ENCODE measurements at regions not wholly inside any gene's neighbourhood (a gene's known extent, or its start where the extent isn't known, plus 50 kb on each side); places are given as distances from the start of the nearest gene placed in this dataset.
"Not testable (repeated sequence)": the region's sequence is repeated elsewhere in the genome, so short reads cannot be mapped to it uniquely, and the experiment has no call there.

DNA sequence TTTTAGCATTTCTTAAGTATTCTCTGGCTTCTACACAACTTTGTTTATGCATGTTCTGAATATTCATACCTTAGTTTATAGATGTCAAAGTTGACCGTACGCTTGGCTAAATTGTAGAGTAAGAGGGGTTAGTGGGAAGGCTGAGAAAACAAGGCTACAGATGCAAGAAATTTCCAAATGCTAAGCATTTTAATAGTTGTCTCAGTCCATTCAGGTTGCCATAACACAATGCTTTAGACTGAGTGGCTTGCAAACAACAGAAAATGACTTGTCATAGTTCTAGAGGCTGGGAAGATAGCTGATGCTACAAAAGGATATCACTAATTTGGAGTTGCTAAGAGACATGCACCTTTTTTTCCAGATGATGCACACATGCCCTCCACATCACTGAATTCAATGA lies 53.0 kb upstream of the C1QTNF3 start:
- not testable (repeated sequence) for DNase-seq

DNA sequence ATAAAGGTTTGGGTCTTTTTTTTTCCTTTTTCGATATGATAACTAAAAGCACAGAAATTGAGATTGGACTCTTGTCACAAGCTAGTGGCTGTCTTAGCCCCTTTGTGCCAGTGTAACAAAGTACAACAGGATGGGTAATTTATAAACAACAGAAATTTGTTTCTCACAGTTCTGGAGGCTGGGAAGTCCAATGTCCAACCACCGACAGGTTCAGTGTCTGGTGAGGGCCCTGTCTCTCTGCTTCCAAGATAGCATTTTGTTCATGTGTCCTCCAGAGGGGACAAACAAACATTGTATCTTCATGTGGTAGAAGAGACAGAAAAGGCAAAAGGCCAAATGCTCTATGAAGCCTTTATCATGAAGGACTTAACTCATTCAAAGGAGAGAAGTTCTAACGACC lies 56.9 kb upstream of the C1QTNF3 start:
- DNase-seq = not testable (repeated sequence)

DNA sequence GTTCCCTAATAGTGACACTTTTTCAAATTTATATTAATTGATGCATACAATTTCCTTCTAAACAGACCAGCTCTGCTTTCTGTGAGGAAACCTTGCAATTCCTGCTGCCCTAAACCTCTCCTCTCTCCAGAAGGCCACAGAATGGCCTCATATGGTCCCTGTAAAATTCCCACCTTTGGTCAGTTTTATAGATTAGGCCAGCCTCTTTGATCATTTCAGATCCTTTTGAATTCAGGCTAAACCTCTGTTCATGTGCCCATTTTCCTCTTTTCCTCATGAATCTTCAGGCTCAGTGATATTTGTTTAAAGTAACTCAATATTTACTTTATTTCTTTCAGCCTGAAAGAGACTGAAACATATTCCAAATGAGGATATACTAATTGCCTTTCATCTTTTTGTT lies 58.6 kb upstream of the C1QTNF3 start:
- not testable (repeated sequence) for DNase-seq

DNA sequence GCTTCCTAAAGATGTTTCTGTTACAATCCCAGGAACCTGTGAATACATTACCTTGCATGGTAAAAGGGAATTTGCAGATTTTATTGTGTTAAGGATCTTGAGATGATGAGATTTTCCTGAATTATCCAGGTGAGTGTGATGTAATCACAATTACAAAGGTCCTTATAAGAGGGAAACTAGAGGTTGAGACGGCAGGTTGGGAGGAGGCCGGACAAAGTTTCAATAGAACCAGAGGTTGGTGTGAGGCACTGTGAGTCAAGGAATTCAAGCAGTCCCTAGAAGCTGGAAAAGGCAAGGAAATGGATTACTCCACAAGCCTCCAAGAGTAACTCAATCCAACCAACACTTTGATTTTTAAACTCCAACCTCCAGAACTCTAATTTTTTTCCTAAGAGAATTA lies 65.9 kb upstream of the C1QTNF3 start:
- DNase-seq = not testable (repeated sequence)

DNA sequence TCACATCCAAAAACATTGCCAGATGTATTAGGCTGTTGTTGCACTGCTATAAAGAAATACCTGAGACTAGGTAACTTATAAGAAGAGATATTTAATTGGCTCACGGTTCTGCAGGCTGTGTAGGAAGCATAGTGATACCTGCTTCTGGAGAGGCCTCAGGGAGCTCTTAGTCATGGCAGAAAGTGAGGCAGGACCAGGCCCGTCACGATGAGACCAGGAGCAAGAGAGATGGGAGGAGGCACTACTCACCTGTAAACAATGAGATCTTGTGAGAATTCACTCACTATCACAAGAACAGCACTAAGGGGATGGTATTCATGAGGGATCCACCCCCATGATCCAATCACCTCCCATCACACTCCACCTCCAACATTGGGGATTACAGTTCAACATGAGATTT lies 81.3 kb upstream of the C1QTNF3 start:
- not testable (repeated sequence) for DNase-seq

DNA sequence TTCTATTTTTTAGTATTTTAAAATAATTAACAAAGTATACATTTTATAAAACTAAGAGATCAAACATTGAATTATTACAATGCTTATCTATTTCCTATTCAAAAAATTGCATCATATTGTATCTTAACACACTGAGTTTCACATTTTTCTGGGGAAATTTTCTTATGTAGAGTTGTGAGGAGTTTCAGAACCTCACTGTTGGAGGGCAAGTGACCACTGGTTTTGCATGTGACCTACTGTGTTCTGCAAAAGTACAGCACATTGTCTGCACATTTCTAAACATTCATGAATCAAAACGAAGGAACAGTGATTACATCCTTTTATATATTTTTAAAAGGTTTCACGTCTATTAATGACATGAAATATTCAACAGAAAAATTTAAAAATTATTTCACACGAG lies 82.3 kb upstream of the C1QTNF3 start:
- not testable (repeated sequence) for DNase-seq

DNA sequence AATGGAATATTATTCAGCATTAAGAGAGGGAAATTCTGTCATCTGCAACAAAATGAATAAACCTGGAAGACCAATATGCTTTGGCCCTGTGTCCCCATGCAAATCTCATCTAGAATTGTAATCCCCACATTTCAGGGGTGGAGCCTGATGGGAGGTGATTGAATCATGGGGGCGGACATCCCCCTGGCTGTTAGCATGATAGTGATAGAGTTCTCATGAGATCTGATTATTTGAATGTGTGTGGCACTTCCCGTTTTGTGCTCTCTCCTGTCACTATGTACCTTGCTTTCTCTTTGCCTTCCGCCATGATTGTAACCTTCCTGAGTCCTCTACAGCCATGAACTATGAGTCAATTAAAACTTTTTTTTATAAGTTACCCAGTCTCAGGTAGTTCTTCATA lies 83.7 kb upstream of the C1QTNF3 start:
- not testable (repeated sequence) for DNase-seq

DNA sequence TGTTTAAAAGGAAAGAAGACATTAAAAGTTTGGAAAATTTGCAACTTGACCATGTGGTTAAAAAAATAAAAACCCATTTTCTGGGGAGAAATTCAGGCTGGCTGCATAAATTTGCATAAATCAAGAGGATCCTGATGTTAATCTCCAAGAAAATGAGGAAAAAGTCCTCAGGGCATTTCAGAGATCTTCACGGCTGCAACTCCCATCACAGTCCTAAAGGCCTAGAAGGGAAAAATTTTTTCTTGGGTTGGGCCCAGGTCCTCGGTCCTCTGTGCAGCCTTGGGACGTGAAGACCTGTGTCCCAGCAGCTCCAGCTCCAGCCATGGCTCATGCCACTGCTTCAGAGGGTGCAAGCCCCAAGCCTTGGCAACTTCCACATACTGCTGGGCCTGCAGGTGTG lies 84.8 kb upstream of the C1QTNF3 start:
- not testable (repeated sequence) for DNase-seq

DNA sequence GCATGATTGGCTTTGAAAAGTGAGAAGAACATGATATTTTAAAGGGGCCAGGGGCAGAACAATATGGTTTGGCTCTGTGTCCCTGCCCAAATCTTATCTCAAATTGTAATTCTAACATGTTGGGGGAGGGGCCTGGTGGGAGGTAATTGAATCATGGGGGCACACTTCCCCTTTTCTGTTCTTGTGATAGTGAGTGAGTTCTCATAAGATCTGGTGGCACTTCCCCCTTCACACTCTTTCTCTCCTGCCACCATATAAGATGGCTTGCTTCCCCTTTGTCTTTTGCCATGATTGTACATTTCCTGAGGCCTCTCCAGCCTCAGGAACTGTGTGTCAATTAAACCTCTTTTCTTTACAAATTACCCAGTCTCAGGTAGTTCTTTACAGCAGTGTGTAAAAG lies 85.9 kb upstream of the C1QTNF3 start:
- not testable (repeated sequence) for DNase-seq

DNA sequence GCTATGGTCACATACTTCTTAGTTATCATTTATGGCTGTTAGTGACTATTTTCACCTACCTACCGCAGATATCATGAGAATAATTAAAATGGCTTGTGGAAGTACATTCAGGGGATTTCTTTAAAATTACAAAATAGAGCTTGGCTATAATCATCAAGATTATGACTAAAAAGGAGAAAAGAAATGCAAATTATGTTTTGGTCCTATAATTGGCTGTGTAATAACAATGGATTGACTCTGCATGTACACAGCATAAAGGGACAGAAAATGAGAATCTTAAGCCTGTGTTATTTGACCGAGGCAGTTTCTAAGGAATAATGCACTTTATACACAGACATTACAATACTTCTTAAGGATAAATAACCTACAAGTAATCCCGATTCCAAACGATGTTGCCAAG lies 112.0 kb upstream of the C1QTNF3 start:
- not testable (repeated sequence) for DNase-seq

DNA sequence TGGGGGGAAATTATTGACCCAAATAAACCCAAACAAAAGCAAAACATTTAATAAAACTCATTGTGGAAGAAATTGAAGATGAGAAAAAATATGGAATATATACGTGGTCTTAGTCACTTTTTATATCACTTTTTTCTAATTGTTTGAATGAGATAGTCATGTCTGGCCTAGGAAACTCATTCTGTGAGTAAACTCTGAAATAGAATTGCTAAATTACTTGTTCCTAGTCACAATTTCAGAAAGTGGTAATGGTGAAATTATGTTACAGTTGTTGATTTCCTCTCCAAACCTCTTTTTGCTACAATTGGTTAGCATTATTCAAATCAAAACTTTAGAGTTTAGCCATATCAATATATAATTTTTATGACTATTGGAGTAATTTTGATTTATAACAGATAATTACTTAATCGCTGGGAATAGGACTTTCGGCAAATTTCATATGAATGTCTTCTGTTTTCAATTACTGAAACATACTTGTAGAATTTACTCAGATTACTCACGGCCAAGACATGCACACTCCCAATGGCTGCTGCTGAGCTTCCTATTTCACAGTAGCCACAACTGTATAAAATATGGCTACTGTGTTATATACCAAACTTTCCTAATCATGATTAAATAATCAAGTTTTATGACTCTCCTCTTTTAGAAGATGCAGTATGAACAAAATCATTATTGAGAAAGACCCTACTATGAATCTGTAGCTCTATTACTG lies 113.8 kb upstream of the C1QTNF3 start:
- DNase-seq = not testable (repeated sequence)

DNA sequence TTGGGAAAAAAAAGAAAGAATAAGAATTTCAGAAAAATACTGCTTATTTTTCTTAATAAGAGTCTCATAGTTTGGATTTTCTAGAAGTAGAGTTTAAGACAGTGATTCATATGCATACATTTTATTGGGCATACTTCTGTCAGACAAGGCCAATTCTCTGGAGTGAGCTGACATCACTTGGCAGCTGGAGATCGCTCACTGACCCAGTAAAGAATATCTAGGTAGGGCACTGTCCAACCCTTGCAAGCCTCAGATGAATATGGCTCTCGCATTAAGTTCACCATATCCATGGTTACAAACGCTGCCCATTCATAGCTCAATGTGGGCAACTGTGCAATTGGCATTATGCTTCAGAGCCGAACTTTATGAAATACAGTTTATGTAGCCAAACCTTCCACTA lies 117.9 kb upstream of the C1QTNF3 start:
- not testable (repeated sequence) for DNase-seq

DNA sequence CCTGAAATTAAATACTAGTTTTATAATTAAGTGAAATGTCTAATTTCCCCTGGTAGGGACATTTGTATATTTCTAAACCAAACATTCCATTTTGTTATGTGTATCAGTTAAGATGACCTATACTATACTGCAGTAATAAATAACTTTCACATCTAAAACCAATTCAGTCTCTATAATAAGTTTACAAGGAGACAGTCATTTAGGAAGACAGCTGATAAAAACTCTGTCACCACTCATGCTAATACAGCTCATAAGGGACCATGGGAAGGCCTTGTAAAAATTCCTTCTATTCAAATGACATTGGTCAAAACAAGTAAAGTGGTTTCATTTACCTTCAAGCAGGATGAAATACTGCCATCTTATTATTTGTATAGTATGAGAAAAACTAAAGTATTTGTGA lies 128.4 kb upstream of the C1QTNF3 start:
- not testable (repeated sequence) for DNase-seq

DNA sequence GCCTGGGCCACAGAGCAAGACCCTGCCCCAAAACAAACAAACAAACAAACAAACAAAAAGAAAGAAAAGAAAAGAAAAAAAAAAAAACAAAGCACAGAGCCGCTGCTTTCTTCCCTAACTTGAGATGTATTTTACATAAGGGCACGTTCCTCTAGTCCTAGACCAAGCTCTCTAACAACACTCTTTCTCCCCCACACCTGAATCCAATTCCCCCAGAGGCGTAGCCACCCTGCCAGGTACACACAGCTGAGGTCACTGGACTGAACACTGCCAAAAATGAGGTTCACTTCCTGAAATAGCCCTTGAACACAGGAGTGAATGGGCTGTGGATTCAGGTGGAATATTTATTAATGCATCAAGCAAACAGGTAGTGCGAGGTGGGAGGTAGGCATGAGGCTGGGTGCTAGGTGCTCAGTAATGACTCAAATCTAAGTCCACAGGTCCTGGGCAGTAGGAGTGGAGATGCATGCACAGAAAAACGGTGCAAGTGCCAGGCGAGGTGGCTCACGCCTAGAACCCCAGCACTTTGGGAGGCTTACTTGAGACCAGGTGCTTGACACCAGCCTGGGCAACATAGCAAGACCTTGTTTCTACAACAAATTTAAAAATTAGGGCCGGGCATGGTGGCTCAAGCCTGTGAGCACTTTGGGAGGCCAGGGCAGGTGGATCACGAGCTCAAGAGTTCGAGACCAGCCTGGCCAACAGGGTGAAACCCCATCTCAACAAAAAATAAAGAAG lies 136.6 kb upstream of the C1QTNF3 start:
- not testable (repeated sequence) for DNase-seq

DNA sequence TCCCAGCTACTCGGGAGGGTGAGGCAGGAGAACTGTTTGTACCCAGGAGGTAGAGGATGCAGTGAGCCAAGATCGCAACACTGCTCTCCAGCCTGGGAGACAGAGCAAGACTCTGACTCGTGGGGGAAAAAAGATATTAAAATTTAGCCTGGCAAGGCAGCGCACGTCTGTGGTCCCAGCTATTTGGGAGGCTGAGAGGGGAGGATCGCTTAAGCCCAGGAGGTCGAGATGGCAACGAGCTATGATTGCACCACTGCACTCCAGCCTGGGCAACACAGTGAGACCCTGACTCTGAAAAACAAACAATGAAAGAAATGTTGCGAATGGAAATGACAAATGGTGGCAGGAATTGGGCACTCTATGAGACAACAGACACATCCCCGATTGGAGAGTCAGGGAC lies 137.2 kb upstream of the C1QTNF3 start:
- not testable (repeated sequence) for DNase-seq

DNA sequence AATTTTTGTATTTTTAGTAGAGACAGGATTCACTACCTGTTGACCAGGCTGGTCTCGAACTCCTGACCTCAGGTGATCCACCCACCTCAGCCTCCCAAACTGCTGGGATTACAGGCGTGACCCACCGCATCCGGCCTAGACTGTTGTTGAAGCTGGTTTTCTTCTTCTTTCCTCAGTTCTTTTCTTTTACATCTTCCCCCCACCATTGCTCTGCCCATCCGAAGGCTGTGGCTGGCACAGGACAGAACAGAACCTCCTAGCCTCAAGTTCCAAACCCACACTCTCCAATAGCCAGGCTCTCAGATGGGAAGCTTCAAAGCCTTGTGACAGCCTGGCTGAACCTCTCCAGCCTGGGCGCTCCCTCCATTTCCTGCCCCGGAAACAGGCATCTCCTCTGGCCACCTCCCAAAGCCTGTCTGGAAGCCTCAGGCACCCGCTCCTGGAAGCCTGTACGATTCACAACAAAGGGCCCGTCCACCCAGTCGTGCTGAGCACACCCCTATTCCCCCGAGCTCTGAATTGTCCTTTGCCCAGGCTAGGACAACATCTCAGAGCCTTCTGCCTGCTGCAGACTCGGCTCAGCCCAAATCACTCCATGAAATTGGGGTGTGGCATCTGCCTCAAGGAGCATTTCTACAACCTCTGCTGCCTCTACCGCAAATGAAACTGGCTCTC lies 138.1 kb upstream of the C1QTNF3 start:
- DNase-seq = not testable (repeated sequence)

DNA sequence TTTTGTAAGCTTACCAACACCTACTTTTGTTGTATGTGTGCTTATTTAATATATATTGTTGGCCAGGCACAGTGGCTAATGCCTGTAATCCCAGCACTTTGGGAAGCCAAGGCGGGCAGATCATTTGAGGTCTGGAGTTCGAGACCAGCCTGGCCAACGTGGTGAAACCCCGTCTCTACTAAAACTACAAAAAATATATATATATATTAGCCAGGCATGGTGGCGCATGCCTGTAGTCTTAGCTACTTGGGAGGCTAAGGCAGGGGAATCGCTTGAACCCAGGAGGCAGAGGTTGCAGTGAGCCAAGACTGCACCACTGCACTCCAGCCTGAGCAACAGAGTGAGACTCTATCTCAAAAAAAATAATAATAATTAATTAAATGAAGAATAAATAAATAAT lies 142.0 kb upstream of the C1QTNF3 start:
- not testable (repeated sequence) for DNase-seq

DNA sequence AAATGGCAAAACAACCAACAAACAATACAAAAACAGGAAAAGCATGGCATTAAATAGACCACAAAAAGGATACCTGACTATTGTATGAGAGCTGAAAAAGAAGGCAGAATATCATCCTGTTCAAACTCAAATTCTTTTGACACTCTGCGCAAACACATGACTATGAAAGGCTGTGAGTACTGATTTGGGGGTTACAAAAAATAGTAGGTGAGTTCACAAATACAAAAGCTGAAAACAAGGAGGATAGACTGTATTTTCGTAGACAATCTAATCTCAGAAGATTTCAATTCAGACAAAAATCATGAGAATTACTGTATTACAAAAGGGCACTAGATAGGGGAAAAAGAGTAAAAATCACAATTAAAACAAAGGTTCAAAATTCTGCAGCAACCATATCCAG lies 142.6 kb upstream of the C1QTNF3 start:
- DNase-seq = not testable (repeated sequence)

DNA sequence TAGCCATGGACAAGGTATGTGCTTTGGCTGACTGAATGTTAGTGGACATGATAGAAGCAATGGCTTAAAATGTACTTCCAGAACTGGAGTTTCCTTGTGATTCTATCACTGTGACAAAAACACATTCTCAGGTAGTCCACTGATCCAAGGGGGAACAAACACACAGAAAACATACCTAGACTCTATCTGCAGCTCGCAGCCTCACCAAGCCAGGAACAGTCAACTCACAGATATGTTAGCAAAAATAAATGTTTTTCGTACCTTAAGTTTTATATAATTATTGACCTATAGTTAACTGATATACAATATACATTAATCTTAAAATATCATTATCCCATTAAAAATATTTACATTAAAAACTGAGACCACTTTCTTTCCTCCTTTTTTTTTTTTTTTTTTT lies 143.1 kb upstream of the C1QTNF3 start:
- not testable (repeated sequence) for DNase-seq

DNA sequence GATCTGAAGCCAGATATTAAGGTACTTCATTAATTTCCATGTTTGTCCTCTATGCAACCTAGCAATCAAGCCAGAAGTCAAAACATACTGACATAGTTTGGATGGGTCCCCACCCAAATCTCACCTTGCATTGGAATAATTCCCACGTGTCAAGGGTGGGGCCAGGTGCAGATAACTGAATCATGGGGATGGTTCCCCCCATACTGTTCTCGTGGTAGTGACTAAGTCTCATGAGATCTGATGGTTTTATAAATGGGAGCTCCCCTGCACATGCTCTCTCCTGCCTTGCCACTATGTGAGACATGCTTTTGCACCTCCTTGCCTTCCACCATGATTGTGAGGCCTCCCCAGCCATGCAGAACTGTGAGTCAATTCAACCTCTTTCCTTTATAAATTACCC lies 143.9 kb upstream of the C1QTNF3 start:
- DNase-seq = not testable (repeated sequence)

DNA sequence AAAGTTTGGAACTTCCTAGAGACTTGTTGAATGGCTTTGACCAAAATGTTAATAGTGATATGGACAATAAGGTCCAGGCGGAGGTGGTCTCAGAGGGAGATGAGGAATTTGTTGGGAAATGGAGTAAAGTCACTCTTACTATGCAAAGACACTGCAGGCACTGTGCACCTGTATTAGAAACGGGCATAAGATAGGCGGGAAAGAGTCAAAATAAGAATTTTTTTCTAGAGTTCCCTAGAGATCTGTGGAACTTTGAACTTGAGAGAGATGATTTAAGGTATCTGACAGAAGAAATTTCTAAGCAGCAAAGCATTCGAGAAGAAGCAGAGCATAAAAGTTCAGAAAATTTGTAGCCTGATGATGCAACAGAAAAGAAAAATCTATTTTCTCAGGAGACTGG lies 144.4 kb upstream of the C1QTNF3 start:
- not testable (repeated sequence) for DNase-seq

DNA sequence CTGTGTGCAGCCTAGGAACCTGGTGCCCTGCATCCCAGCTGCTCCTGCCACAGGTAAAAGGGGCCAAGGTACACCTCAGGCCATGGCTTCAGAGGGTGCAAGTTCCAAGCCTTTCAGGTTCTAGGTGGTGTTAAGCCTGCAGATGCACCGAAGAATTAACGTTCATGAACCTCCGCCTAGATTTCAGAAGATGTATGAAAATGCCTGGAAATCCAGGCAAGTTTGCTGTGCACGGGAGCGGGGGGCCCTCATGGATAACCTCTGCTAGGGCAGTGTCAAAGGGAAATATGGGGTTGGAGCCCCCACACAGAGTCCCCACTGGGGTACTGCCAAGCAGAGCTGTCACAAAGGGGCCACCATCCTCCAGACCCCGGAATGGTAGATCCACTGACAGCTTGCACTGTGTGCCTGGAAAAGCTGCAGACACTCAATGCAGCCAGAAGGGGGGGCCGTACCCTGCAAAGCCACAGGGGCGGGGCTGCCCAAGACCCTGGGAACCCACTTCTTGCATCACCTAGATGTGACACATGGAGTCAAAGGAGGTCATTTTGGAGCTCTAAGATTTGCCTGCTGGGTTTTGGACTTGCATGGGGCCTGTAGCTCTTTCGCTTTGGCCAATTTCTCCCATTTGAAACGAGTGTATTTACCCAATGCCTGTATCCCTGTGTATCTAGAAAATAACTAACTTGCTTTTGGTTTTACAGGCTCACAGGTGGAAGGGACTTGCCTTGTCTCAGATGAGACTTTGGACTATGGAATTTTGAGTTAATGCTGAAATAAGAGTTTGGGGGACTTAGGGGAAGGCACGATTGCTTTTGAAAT lies 145.2 kb upstream of the C1QTNF3 start:
- DNase-seq = not testable (repeated sequence)
